ENCODE measurements at regions not wholly inside any gene's neighbourhood (a gene's known extent, or its start where the extent isn't known, plus 50 kb on each side); places are given as distances from the start of the nearest gene placed in this dataset.

GRCh38 chr4:41865981-41866798, 69.0 kb upstream of the TMEM33 start:
- H3K27me3 ChIP-seq, result peaks cover 100% of the 10 kb centered on the region
- no peaks in the 10 kb centered on the region for H3K4me1 ChIP-seq (ENCODE audit: low read depth)
- H3K4me3 ChIP-seq, result no peak overlapping the region
- H3K9me3 ChIP-seq (ENCODE audit: low read depth), result no peaks in the 10 kb centered on the region
- no peak overlapping the region for H3K27ac ChIP-seq
- DNase-seq (ENCODE audit: low read depth in 1 of 2, low spot score in 1 of 2), result no peak
- H3K36me3 ChIP-seq, result no peaks in the 10 kb centered on the region
- TF ChIP-seq, protein P1, sequence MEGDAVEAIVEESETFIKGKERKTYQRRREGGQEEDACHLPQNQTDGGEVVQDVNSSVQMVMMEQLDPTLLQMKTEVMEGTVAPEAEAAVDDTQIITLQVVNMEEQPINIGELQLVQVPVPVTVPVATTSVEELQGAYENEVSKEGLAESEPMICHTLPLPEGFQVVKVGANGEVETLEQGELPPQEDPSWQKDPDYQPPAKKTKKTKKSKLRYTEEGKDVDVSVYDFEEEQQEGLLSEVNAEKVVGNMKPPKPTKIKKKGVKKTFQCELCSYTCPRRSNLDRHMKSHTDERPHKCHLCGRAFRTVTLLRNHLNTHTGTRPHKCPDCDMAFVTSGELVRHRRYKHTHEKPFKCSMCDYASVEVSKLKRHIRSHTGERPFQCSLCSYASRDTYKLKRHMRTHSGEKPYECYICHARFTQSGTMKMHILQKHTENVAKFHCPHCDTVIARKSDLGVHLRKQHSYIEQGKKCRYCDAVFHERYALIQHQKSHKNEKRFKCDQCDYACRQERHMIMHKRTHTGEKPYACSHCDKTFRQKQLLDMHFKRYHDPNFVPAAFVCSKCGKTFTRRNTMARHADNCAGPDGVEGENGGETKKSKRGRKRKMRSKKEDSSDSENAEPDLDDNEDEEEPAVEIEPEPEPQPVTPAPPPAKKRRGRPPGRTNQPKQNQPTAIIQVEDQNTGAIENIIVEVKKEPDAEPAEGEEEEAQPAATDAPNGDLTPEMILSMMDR (IDR thresholded peaks at IDR 0.05; ENCODE audit: low read depth, low read length), result no peak

DNA sequence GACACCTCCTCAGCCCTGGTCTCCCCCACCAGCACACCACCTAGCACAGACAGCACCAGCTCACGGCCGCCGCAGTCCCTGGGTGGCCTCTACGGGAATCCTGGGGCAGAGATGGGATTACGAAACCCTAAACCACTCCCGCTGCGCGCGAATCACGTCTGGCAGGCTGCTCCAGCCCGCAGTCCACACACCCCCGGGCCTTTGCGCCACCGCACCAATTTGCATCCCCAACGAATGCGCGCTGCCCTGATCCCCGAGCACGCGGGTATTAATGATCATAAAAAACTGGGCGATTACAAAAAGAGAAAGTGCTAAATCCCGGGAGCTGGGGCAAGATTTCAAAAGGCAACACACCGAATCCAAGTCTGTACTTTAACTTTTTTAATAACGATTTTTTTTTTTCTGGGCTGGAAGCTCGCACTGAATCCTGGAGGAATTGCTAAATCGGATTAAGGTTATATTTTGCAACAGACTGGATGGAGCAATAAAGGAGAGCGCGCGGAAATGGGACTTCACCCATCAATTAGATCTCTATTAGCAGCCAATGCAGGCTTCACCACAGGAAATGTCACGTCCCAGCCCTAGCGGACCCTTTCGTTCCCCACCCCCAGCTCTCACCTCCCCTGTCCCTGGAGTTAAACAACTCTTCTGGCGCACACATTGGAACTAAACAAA, 69.8 kb upstream of the TMEM33 start:
- peak in 1 of 2 donors; percentile 43 for DNase-seq (ENCODE audit: low read depth in 1 of 2, low spot score in 1 of 2)
- Histone ChIP-seq H3K4me1 (ENCODE audit: low read depth) (no peaks in the 10 kb centered on the region), H3K9me3 (ENCODE audit: low read depth) (no peaks in the 10 kb centered on the region), H3K27ac (no peak overlapping the region), H3K4me3 (no peak overlapping the region), H3K27me3 (peaks cover 100% of the 10 kb centered on the region), H3K36me3 (no peaks in the 10 kb centered on the region)
- TF ChIP-seq, protein P1 (IDR thresholded peaks at IDR 0.05; ENCODE audit: low read depth, low read length), result no peak

- TF ChIP-seq, protein P1 (IDR thresholded peaks at IDR 0.05; ENCODE audit: low read depth, low read length), result no peak
- Histone ChIP-seq H3K27me3 (peaks cover 100% of the 10 kb centered on the region), H3K4me3 (no peak overlapping the region), H3K9me3 (ENCODE audit: low read depth) (no peaks in the 10 kb centered on the region), H3K36me3 (no peaks in the 10 kb centered on the region), H3K4me1 (ENCODE audit: low read depth) (no peaks in the 10 kb centered on the region), H3K27ac (no peak overlapping the region)
- DNase-seq (ENCODE audit: low read depth in 1 of 2, low spot score in 1 of 2), result no peak
Measured at GRCh38 chr4:41859087-41859486, 76.1 kb upstream of the TMEM33 start.

DNA sequence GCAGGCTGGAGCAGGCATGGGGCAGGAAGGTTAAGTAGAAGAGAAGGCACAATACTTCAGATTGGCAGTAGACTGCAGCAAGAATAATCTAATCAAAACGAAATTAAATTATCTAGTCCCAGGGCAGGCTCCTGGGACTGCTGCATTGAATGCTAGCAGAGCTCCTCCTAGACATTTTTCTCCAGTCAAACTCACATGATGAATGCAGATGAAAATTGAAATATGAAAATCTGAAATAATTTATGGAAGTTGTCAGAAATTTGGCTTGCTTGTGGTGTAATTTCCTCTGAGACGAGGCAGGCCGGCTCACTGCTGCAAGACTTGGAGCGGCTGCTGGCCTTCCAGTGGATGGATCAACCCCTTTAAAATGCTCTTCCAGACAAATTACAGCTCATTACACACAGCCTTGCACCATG, 78.0 kb upstream of the TMEM33 start:
- H3K36me3 ChIP-seq, result no peaks in the 10 kb centered on the region
- no peaks in the 10 kb centered on the region for H3K4me1 ChIP-seq (ENCODE audit: low read depth)
- peaks cover 100% of the 10 kb centered on the region for H3K27me3 ChIP-seq
- no peak overlapping the region for H3K4me3 ChIP-seq
- no peak overlapping the region for H3K27ac ChIP-seq
- no peak for DNase-seq (ENCODE audit: low read depth in 1 of 2, low spot score in 1 of 2)
- H3K9me3 ChIP-seq (ENCODE audit: low read depth), result no peaks in the 10 kb centered on the region
- TF ChIP-seq, protein P1 (IDR thresholded peaks at IDR 0.05; ENCODE audit: low read depth, low read length), result no peak

- no peaks in the 10 kb centered on the region for H3K36me3 ChIP-seq
- H3K27ac ChIP-seq, result no peak overlapping the region
- H3K27me3 ChIP-seq, result peaks cover 100% of the 10 kb centered on the region
- DNase-seq (ENCODE audit: low read depth in 1 of 2, low spot score in 1 of 2), result no peak
- H3K4me3 ChIP-seq, result no peak overlapping the region
- H3K9me3 ChIP-seq (ENCODE audit: low read depth), result no peaks in the 10 kb centered on the region
- H3K4me1 ChIP-seq (ENCODE audit: low read depth), result no peaks in the 10 kb centered on the region
- TF ChIP-seq, protein P1 (IDR thresholded peaks at IDR 0.05; ENCODE audit: low read depth, low read length), result no peak
Measured at GRCh38 chr4:41856797-41857196, 78.4 kb upstream of the TMEM33 start.
